Tibial nerve (tissue), 4 donors: ENCODE measurements at regions not wholly inside any gene's neighbourhood (a gene's known extent, or its start where the extent isn't known, plus 50 kb on each side); places are given as distances from the start of the nearest gene placed in this dataset.

Experiments used
- DNase-seq, 2 donors: peaks; one replicate each; pipeline ENCODE4 v3.0.0-alpha.2; 2019; ENCODE audit warnings: low spot score in 2 of 2
- H3K27ac ChIP-seq, 4 donors: fragments of 200-600 bp; sonication (generic) in 3 of 4; one replicate each; pipeline ENCODE4 v1.5.1; 2017 to 2019; ENCODE audit warnings: mild to moderate bottlenecking in 1 of 4
- H3K27me3 ChIP-seq, 2 donors: fragments of 200-600 bp; sonication (generic) in 1 of 2; one replicate each; pipeline versions ENCODE4 v1.5.1 to v1.6.0; 2017 to 2019
- H3K36me3 ChIP-seq, 3 donors: fragments of 200-600 bp; sonication (generic); one replicate each; pipeline ENCODE4 v1.5.1; 2018 to 2019
- H3K4me1 ChIP-seq, 4 donors: fragments of 200-600 bp; sonication (generic) in 3 of 4; one replicate each; pipeline ENCODE4 v1.5.1; 2017 to 2019
- H3K4me3 ChIP-seq, 4 donors: fragments of 200-600 bp; sonication (generic) in 3 of 4; one replicate each; pipeline ENCODE4 v1.5.1; 2017 to 2019; ENCODE audit warnings: mild to moderate bottlenecking in 1 of 4, moderate library complexity in 1 of 4
- H3K9me3 ChIP-seq, 4 donors: fragments of 200-600 bp; sonication (generic) in 3 of 4; one replicate each; pipeline ENCODE4 v1.5.1; 2017 to 2019
- CTCF ChIP-seq, 5 experiments: fragments of 200-600 bp in 3 of 5; fragments of 450-650 bp in 2 of 5; sonication (generic) in 3 of 5; IDR thresholded peaks; one replicate each; pipeline ENCODE4 v1.5.1; 2016 to 2019; ENCODE audit warnings: antibody characterized with exemption in 5 of 5, mild to moderate bottlenecking in 3 of 5, moderate library complexity in 2 of 5
- EP300 ChIP-seq, 2 donors: sonication (generic); formaldehyde crosslinking; IDR thresholded peaks; one replicate each; pipeline ENCODE4 v1.6.1; 2017; ENCODE audit warnings: antibody characterized with exemption in 2 of 2, mild to moderate bottlenecking in 1 of 2
- POLR2A ChIP-seq, 2 donors: fragments of 450-650 bp; IDR thresholded peaks; one replicate each; pipeline ENCODE4 v1.6.1; 2017; ENCODE audit warnings: antibody characterized with exemption in 2 of 2, mild to moderate bottlenecking in 2 of 2, moderate library complexity in 2 of 2
- WGBS, 2 donors: methylation state at CpG; one replicate each; pipeline ENCODE4 v1.1.5; 2018; 5-methylcytosine and 5-hydroxymethylcytosine counted together

- H3K36me3 ChIP-seq, result no peaks in the 10 kb centered on the region
- TF ChIP-seq CTCF (IDR thresholded peaks at IDR 0.05) (no peak), EP300 (IDR thresholded peaks at IDR 0.05) (no peak), POLR2A (IDR thresholded peaks at IDR 0.05) (no peak)
- H3K4me3 ChIP-seq, result no peak overlapping the region
- no peaks in the 10 kb centered on the region for H3K27me3 ChIP-seq
- H3K27ac ChIP-seq, result no peak overlapping the region
- no peak for DNase-seq
- 62 to 93% methylated on average over 2 to 3 of the region's 3 CpGs for WGBS, 2 donors
- no peaks in the 10 kb centered on the region for H3K4me1 ChIP-seq
- no peaks in the 10 kb centered on the region for H3K9me3 ChIP-seq
Measured at GRCh38 chr1:213486488-213486887, 435.4 kb downstream of the RPS6KC1 start.

- Histone ChIP-seq H3K36me3 (no peaks in the 10 kb centered on the region), H3K27me3 (no peaks in the 10 kb centered on the region), H3K9me3 (no peaks in the 10 kb centered on the region), H3K4me3 (no peak overlapping the region), H3K4me1 (no peaks in the 10 kb centered on the region), H3K27ac (no peak overlapping the region)
- 82% methylated on average over 5 of the region's 5 CpGs for WGBS, 2 donors
- TF ChIP-seq EP300 (IDR thresholded peaks at IDR 0.05) (no peak), CTCF (IDR thresholded peaks at IDR 0.05) (no peak), POLR2A (IDR thresholded peaks at IDR 0.05) (no peak)
- no peak for DNase-seq
Measured at GRCh38 chr1:213491468-213491867, 440.4 kb downstream of the RPS6KC1 start.

GRCh38 chr1:213492161-213493041 is 441.4 kb downstream of the RPS6KC1 start:
- Histone ChIP-seq H3K27ac (no peak overlapping the region), H3K27me3 (no peaks in the 10 kb centered on the region), H3K4me3 (no peak overlapping the region), H3K9me3 (no peaks in the 10 kb centered on the region), H3K4me1 (no peaks in the 10 kb centered on the region), H3K36me3 (no peaks in the 10 kb centered on the region)
- WGBS, 2 donors, result 71 to 75% methylated on average over 21 of the region's 21 CpGs
- TF ChIP-seq EP300 (IDR thresholded peaks at IDR 0.05) (no peak), CTCF (IDR thresholded peaks at IDR 0.05) (no peak), POLR2A (IDR thresholded peaks at IDR 0.05) (no peak)
- no peak for DNase-seq

- no peak overlapping the region for H3K4me3 ChIP-seq
- no peaks in the 10 kb centered on the region for H3K36me3 ChIP-seq
- H3K27me3 ChIP-seq, result no peaks in the 10 kb centered on the region
- H3K27ac ChIP-seq, result no peak overlapping the region
- TF ChIP-seq EP300 (IDR thresholded peaks at IDR 0.05), result no peak
- no peak for TF ChIP-seq POLR2A (IDR thresholded peaks at IDR 0.05)
- no peak for TF ChIP-seq CTCF (IDR thresholded peaks at IDR 0.05)
- no peak for DNase-seq
- H3K4me1 ChIP-seq, result no peaks in the 10 kb centered on the region
- WGBS, 2 donors, result 98 to 99% methylated on average over 2 to 4 of the region's 4 CpGs
- H3K9me3 ChIP-seq, result peaks cover 0 to 11% (median 1%) of the 10 kb centered on the region in 4 donors
Measured at GRCh38 chr1:213499444-213499843, 448.4 kb downstream of the RPS6KC1 start.

GRCh38 chr1:213507472-213508223 is 456.6 kb downstream of the RPS6KC1 start:
- H3K27me3 ChIP-seq, result no peaks in the 10 kb centered on the region
- H3K4me1 ChIP-seq, result no peaks in the 10 kb centered on the region
- H3K4me3 ChIP-seq, result no peak overlapping the region
- TF ChIP-seq EP300 (IDR thresholded peaks at IDR 0.05), result no peak
- TF ChIP-seq CTCF (IDR thresholded peaks at IDR 0.05), result no peak
- TF ChIP-seq POLR2A (IDR thresholded peaks at IDR 0.05), result no peak
- H3K36me3 ChIP-seq, result no peaks in the 10 kb centered on the region
- 73% methylated on average over 7 of the region's 7 CpGs for WGBS, 2 donors
- peaks cover 0 to 22% (median 3%) of the 10 kb centered on the region in 4 donors for H3K9me3 ChIP-seq
- DNase-seq, result no peak
- no peak overlapping the region for H3K27ac ChIP-seq
